Psoas muscle (tissue), 7 donors: ENCODE measurements at regions not wholly inside any gene's neighbourhood (a gene's known extent, or its start where the extent isn't known, plus 50 kb on each side); places are given as distances from the start of the nearest gene placed in this dataset.

Experiments used
- ATAC-seq, 4 donors: fragments of 200-7000 bp; cut with Tn5 transposase; one replicate each; pipeline ENCODE4 v1.9.1; 2020; ENCODE audit warnings: moderate library complexity in 3 of 4, mild to moderate bottlenecking in 2 of 4
- DNase-seq, 2 donors: peaks; one replicate each; pipeline ENCODE4 v3.0.0-alpha.2; 2020
- H3K27ac ChIP-seq: fragments of 200-600 bp; one replicate; pipeline ENCODE4 v1.8.0; 2022
- H3K27me3 ChIP-seq, 3 donors: fragments of 200-600 bp in 1 of 3; one replicate each; pipeline versions ENCODE4 v1.6.1 to v1.8.0; 2013 to 2022; ENCODE audit warnings: low read length in 2 of 3, mild to moderate bottlenecking in 2 of 3, moderate library complexity in 1 of 3; ENCODE audit not compliant: insufficient read depth in 3 of 3
- H3K36me3 ChIP-seq, 2 donors: fragments of 200-600 bp in 1 of 2; one replicate each; pipeline versions ENCODE4 v1.6.1 to v1.8.0; 2013 to 2022; ENCODE audit warnings: low read depth in 1 of 2, mild to moderate bottlenecking in 1 of 2, moderate library complexity in 1 of 2; ENCODE audit not compliant: insufficient read depth in 1 of 2
- H3K4me1 ChIP-seq: fragments of 200-600 bp; one replicate; pipeline ENCODE4 v1.8.0; 2022
- H3K4me3 ChIP-seq: fragments of 200-600 bp; one replicate; pipeline ENCODE4 v1.8.0; 2022; ENCODE audit warnings: mild to moderate bottlenecking
- H3K9me3 ChIP-seq: fragments of 200-600 bp; one replicate; pipeline ENCODE4 v1.8.0; 2022
- CTCF ChIP-seq: fragments of 200-600 bp; IDR thresholded peaks from one replicate; pipeline ENCODE4 v1.8.0; 2022; ENCODE audit warnings: antibody characterized with exemption
- WGBS, 3 donors: extraction: QIAGEN DNeasy Blood & Tissue Kit; methylation state at CpG; one replicate each; pipeline versions ENCODE4 v1.1.6 to v1.1.7; 2013; 5-methylcytosine and 5-hydroxymethylcytosine counted together
- intact Hi-C, 2 donors: fragments of 100-400 bp; cut with DNase I; formaldehyde crosslinking; loops; one replicate each; pipeline versions ENCODE4 v1.11.0 to v1.14.2; 2022
- donor health status: healthy with polysubstance abuse.
- donor health status: DM: no; HTN: no; CAD: no; lungs with moderate emphysema.
- donor health status: Bipolar disorder and iron deficiency.
- donor health status: healthy.
- donor health status: DM: yes; HTN: yes; CAD: no.
- donor health status: DM: no; HTN: no; CAD: no.
- donor health status: DM: yes; HTN: yes; CAD: no.

- Histone ChIP-seq H3K4me1 (peaks cover 21% of the 10 kb centered on the region), H3K36me3 (no peaks in the 10 kb centered on the region), H3K27me3 (no peaks in the 10 kb centered on the region), H3K9me3 (no peaks in the 10 kb centered on the region), H3K4me3 (no peak overlapping the region), H3K27ac (no peak overlapping the region)
- no peak for TF ChIP-seq CTCF
- no peak for ATAC-seq
- WGBS, 3 donors = 63 to 86% (median 65%) methylated on average over 2 of the region's 2 CpGs
- intact Hi-C loops = no loop called here
- no peak for DNase-seq
Measured at GRCh38 chr5:88948746-88949600, 66.0 kb upstream of the MEF2C start.

GRCh38 chr5:88944751-88945531 is 62.0 kb upstream of the MEF2C start:
- 77 to 87% (median 84%) methylated on average over 8 of the region's 8 CpGs for WGBS, 3 donors
- Histone ChIP-seq H3K27me3 (no peaks in the 10 kb centered on the region), H3K36me3 (no peaks in the 10 kb centered on the region), H3K27ac (no peak overlapping the region), H3K9me3 (no peaks in the 10 kb centered on the region), H3K4me1 (peaks cover 5% of the 10 kb centered on the region), H3K4me3 (no peak overlapping the region)
- intact Hi-C loops = no loop called here
- TF ChIP-seq CTCF = no peak
- DNase-seq (no peak), ATAC-seq (peak in 1 of 4 donors; percentile 13)

GRCh38 chr5:88941581-88941980 is 58.6 kb upstream of the MEF2C start:
- H3K9me3 ChIP-seq = no peaks in the 10 kb centered on the region
- intact Hi-C loops = no loop called here
- no peak for TF ChIP-seq CTCF
- no peak for ATAC-seq
- WGBS, 3 donors = 98 to 100% (median 100%) methylated on average over 2 of the region's 2 CpGs
- H3K36me3 ChIP-seq = no peaks in the 10 kb centered on the region
- no peak overlapping the region for H3K4me3 ChIP-seq
- no peaks in the 10 kb centered on the region for H3K27me3 ChIP-seq
- H3K27ac ChIP-seq = no peak overlapping the region
- H3K4me1 ChIP-seq = peaks cover 27% of the 10 kb centered on the region
- DNase-seq = no peak

GRCh38 chr5:88940713-88941112 is 57.7 kb upstream of the MEF2C start:
- H3K4me1 ChIP-seq = peaks cover 27% of the 10 kb centered on the region
- TF ChIP-seq CTCF = no peak
- H3K27ac ChIP-seq = no peak overlapping the region
- WGBS, 3 donors = 85 to 98% (median 93%) methylated on average over 1 of the region's 1 CpG
- H3K4me3 ChIP-seq = no peak overlapping the region
- no peaks in the 10 kb centered on the region for H3K36me3 ChIP-seq
- no peak for DNase-seq
- intact Hi-C loops = no loop called here
- no peak for ATAC-seq
- no peaks in the 10 kb centered on the region for H3K9me3 ChIP-seq
- no peaks in the 10 kb centered on the region for H3K27me3 ChIP-seq
